GM18502 (cell line): ENCODE measurements at regions not wholly inside any gene's neighbourhood (a gene's known extent, or its start where the extent isn't known, plus 50 kb on each side); places are given as distances from the start of the nearest gene placed in this dataset.

Experiments
- ATAC-seq: cut with Tn5 transposase; IDR thresholded peaks from one replicate; pipeline ENCODE4 v1.9.1; 2021; ENCODE audit warnings: mild to moderate bottlenecking; ENCODE audit not compliant: unreplicated experiment, poor library complexity

- no peak for ATAC-seq
Measured at GRCh38 chr11:109734566-109734965, 312.6 kb downstream of the C11orf87 start.

GRCh38 chr11:109735128-109735527, 313.1 kb downstream of the C11orf87 start:
- no peak for ATAC-seq

GRCh38 chr11:109739379-109739778, 317.4 kb downstream of the C11orf87 start:
- no peak for ATAC-seq

- no peak for ATAC-seq
Measured at GRCh38 chr11:109745996-109746625, 324.1 kb downstream of the C11orf87 start.

- peak; percentile 57 for ATAC-seq
Measured at GRCh38 chr11:109747839-109748238, 325.8 kb downstream of the C11orf87 start.

- no peak for ATAC-seq
Measured at GRCh38 chr11:109749476-109749875, 327.5 kb downstream of the C11orf87 start.

- no peak for ATAC-seq
Measured at GRCh38 chr11:109750964-109751363, 329.0 kb downstream of the C11orf87 start.

- no peak for ATAC-seq
Measured at GRCh38 chr11:109752212-109752825, 330.3 kb downstream of the C11orf87 start.

GRCh38 chr11:109756521-109756920, 334.5 kb downstream of the C11orf87 start:
- no peak for ATAC-seq

GRCh38 chr11:109756951-109757350, 335.0 kb downstream of the C11orf87 start:
- ATAC-seq, result no peak

- ATAC-seq, result no peak
Measured at GRCh38 chr11:109762546-109762945, 330.6 kb upstream of the ZC3H12C start.

- no peak for ATAC-seq
Measured at GRCh38 chr11:109765709-109766311, 327.4 kb upstream of the ZC3H12C start.

GRCh38 chr11:109769858-109770257, 323.3 kb upstream of the ZC3H12C start:
- ATAC-seq, result no peak

- no peak for ATAC-seq
Measured at GRCh38 chr11:109770323-109770722, 322.9 kb upstream of the ZC3H12C start.

GRCh38 chr11:109772892-109773291, 320.3 kb upstream of the ZC3H12C start:
- no peak for ATAC-seq

- no peak for ATAC-seq
Measured at GRCh38 chr11:109775686-109776085, 317.5 kb upstream of the ZC3H12C start.

- no peak for ATAC-seq
Measured at GRCh38 chr11:109783014-109783413, 310.2 kb upstream of the ZC3H12C start.

- peak; percentile 88 for ATAC-seq
Measured at GRCh38 chr11:109783840-109784239, 309.4 kb upstream of the ZC3H12C start.

- no peak for ATAC-seq
Measured at GRCh38 chr11:109784536-109784935, 308.7 kb upstream of the ZC3H12C start.

- ATAC-seq, result no peak
Measured at GRCh38 chr11:109785198-109785597, 308.0 kb upstream of the ZC3H12C start.

GRCh38 chr11:109785714-109786113, 307.5 kb upstream of the ZC3H12C start:
- no peak for ATAC-seq
